ENCODE measurements at regions not wholly inside any gene's neighbourhood (a gene's known extent, or its start where the extent isn't known, plus 50 kb on each side); places are given as distances from the start of the nearest gene placed in this dataset.

GRCh38 chrX:45765281-45765680, 564.6 kb upstream of the DIPK2B start:
- no peak for TF ChIP-seq CTCF (IDR thresholded peaks at IDR 0.05)
- no peak for TF ChIP-seq POLR2A (IDR thresholded peaks at IDR 0.05)
